ENCODE measurements at regions not wholly inside any gene's neighbourhood (a gene's known extent, or its start where the extent isn't known, plus 50 kb on each side); places are given as distances from the start of the nearest gene placed in this dataset.
A peak's percentile ranks its signal among the peaks of the same experiment; 100 is the strongest.
"Not testable (repeated sequence)": the region's sequence is repeated elsewhere in the genome, so short reads cannot be mapped to it uniquely, and the experiment has no call there.

DNA sequence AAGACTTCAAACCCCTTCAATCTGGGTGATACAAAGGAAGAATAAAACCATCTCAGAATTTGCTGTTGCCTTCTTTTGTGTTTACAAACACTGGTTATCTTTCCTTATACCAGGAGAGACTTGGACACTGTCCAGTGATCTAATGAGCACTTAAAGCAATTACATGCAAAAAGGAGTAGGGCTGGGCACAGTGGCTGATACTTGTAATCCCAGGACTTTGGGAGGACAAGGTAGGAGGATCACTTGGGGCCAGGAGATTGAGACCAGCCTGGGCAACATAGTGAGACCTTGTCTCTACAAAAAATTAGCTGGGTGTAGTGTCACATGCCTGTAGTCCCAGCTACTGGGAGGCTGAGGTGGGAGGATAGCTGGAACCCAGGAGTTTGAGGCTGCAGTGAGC is 95.7 kb upstream of the DRD5 start:
- TF ChIP-seq GATA1 (IDR thresholded peaks at IDR 0.05; ENCODE audit: low read depth, low read length): no peak
- no peak for TF ChIP-seq POLR2A (IDR thresholded peaks at IDR 0.05; ENCODE audit: low read length)
- DNase-seq: no peak

DNA sequence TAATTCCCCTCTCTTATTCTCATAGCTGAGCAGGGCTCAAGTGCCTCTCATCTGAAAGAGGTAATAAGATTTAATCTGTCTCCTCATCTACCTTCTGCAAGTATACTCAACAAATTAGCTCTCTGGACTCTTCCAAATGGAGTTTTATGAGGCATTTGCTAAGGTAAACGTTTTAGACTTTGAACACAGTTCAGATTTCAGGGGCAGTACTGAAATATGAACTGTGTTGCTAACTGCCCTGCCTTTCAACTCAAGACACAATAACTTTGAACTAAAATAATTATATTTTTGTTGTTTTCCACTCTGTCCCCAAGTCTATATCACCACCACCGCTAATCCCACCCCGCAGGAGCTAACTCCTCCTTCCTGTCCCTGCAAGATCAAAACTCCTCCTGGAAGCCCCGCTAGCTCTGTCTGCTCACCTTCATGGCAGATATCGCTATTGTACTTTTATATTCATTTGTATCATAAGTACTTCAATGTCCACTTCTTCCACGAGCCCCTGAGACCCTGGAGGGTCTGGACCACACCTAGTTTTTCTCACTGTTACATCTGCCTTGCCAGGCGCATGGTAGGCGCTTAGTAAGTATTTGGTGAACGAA is 90.7 kb upstream of the DRD5 start:
- not testable (repeated sequence) for DNase-seq

DNA sequence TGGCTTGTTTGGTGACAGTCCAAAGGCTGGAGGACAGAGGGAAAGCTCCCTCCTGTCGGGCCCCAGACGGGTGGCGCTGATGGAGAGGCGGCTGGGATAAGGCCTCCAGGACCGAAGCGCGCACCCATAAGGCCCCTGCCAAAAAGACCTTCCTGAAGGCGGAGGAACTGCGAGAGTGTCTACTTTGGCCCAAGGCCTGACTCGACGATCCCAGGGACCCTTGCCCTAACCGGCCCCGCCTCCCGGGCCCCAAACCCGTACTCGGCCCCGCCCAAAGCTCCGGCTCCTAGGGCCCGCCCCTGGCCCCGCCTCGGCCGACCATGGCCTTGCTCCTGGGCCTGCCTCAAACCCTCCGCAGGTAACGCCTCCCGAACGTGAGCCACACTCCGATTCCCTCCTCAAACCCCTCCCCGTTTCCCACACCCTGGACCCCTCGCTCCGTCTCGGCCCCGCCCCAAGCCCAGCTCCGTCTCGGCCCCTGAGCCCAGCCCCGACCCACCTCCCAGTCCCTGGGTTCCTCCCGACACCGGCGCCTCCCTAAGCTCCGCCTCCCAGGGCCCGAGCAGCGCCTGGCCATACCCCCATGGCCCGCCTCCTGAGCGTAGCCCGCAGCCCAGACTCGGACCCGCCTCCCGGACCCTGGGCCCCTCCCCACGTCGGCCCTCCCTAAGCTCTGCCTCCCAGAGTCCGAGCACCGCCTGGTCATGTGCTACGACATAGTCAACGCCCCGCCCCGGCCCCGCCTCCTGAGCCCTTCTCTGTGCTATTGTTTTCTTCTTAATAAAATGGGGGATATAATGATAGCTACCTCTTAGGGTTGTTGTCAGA is 90.0 kb upstream of the DRD5 start:
- TF ChIP-seq POLR2A (IDR thresholded peaks at IDR 0.05; ENCODE audit: low read length) (no peak), GATA1 (IDR thresholded peaks at IDR 0.05; ENCODE audit: low read depth, low read length) (no peak)
- DNase-seq: peak; percentile 89 to 91

DNA sequence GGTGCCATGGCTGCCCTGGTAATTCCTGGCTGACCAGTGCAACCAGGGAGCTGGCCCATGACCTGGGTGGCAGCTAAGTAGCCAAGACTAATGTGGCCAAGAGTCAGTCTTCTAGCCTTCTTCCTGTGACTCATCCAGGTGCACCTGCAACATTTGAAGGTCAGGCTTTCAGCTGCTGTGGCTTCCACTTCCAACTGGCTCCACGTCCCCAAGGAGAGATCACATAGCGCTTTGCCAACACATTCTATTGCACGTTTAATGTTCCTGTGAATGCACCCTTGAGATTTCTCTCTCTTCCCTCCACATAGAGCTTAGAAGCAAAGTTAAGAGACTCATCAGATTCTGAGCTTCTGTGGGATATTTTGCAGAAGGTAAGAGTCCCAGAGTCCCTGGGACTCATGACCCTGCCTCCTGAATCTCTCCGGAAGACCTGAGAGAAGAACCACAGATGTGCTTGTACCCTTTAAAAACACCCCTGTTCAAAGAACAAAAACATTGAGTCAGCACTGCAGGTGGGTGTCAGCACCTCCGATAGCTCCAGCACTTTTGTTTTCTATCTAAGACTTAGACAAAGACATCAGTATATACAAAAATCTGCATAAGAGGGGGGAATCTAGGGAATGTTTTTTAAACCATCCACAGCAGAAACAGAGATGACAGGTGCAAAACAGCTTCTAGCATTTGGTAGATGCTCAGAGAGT is 88.5 kb upstream of the DRD5 start:
- not testable (repeated sequence) for DNase-seq

DNA sequence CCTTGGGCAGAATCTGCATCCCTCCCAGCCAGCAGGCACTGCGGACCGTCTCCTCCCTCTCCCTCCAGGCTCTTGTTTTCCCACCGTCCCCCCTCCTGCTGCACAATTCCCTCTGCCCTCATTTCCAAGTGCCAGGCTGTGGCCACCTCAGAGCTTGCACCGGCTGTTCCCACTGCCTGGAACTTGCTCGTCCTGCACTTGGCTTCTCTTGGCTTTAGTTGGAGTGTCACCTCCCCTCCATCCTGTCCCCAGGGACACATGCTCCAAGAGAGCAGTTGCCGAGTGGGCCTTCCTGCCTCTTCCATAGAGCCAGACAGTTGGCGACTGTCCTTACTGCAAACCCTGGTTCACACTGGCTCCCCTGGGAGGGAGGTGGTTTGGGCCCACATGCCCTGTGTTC is 87.0 kb upstream of the DRD5 start:
- not testable (repeated sequence) for DNase-seq

DNA sequence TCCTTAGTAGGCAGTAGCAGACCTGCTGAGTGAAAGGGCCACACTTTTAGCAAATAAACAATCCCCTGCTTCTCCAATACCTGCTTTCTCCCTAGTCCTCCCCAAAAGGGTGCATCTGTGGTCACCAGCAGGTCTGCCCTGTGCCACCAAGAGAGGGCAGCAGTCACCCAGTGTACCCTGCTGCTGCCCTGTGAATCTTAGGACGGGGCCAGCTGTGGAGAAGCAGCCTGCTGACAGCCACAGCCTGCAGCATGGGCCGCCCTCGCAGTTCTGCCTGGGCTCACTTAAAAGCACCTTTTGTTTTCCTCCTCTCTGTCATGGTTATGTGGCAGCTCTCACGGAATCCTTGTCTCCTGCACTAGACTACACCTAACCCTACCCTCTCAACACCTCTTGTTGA is 85.4 kb upstream of the DRD5 start:
- peak in 1 of 2 experiments; percentile 11 for DNase-seq

DNA sequence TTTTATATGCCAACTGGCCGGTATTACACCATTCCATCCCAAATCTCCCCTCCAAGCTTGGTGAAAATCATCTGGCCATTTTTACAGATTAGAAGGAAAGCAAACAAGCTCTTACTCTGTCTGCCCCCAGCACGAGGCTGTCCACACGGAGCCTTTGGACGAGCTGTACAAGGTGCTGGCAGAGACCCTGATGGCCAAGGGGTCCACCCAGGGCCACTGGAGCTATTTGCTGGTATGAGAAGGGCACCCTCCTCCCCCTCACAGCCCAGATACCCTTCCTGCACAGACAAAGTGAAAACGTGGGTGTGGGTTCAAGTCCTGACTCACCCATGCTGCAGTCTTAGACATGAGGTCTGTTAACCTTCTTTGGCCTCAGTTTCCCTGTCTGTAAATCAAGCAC is 84.9 kb upstream of the DRD5 start:
- DNase-seq: not testable (repeated sequence)

DNA sequence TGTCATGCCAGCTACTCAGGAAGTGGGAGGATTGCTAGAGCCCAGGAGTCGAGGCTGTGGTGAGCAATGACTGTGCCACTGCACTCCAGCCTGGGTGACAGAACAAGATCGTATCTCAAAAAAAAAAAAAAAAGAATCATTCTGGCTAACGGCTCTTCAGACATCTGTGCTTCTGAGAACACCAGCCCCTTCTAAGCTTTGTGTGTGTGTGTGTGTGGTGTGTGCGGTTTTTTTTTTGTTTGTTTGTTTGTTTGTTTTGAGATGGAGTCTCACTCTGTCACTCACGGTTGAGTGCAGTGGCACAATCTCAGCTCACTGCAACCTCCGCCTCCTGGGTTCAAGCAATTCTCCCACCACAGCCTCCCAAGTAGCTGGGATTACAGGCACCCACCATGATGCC is 79.4 kb upstream of the DRD5 start:
- not testable (repeated sequence) for DNase-seq

DNA sequence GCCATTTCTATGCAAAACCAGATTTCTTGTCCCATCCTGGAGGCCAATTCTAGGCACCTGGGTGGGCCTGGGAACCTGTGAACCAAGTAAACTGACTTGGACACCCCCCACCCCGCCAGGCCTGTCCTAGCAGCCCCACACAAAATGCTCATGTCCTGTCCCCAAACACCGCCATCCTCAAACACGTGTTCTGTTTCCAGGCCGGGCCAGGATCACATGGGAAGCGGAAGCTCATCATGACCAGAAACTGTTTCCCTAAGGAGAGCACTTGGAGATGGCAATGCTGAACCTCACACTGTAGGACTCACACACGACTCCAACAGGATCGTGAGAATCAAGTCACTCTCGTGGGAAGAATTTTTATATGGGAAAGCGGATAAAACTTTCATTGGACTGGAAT is 78.7 kb upstream of the DRD5 start:
- DNase-seq: not testable (repeated sequence)

DNA sequence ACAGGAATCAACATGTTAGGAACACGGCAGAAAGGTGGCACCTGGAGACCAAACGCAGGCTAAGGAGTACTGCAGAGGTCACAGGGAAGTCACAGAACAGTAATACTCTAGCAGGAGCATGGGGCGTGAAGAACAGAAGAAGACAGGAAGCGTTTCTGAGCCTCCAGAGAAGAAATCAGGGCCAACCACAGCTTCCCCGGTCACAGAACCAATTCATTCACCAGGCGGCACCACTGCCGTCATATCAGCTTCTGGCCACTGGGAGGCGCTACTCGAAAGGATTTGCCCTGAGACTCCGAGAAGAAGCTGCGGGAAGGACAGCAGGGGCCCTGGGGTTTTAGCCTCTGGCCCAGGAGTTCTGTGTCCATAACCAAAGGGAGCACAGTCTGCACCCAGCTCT is 78.0 kb upstream of the DRD5 start:
- DNase-seq: peak; percentile 57 to 72
- TF ChIP-seq POLR2A (IDR thresholded peaks at IDR 0.05; ENCODE audit: low read length) (no peak), GATA1 (IDR thresholded peaks at IDR 0.05; ENCODE audit: low read depth, low read length) (no peak)

DNA sequence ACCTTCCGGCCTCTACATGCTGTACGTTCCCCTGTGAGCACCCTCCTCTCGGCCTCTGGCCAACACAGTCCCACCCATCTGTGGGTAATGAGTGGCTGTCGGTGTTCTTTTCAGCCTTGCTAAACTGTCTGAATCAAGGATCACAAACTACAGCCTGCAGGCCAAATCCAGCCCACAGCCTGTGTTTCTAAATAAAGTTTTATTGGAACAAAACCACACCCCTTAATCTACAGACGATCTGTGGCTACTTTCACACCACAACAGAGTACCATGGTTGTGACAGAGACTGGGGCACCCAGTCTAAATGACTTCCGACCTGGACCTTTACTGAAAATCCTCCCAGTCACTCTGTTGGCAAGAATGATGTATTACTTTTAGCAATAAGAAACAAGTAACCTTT is 77.3 kb upstream of the DRD5 start:
- not testable (repeated sequence) for DNase-seq

DNA sequence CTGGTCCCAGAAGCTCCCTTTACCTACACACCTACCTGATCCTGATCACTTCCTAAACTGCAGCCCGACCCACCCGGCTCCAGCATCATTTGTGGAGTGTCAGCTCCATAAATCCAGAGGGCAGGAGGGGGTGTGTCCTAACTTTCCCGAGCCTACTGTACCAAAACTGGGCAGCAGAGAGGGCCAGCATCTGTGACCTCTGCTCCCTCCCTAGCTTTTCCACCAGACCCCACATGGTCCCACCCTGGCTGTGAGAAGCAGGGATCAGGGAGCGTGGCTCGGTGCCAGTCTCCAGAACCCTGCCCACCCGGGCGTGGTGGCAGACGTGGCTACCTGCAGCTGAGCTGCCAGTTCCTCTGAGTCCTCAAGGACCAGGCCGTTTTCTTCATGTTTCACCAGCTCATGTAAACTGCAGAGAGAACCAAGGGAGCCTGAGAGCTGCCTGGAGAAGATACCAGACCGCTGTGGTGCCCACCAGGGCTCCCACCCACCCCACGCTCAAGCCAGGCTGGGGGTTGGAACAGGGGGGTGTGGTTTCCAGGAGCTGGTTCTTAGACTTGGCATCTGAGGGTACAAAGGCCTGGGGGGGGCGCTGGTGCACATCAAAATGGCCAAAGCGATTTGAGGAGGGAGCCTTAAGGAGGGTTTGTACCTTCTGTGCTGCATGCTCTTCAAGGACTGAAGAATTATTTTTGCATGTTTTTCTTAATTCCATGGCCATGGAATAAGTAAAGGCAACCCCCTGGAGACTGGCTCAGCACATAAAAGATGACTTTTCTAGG is 76.7 kb upstream of the DRD5 start:
- DNase-seq: peak in 1 of 2 experiments; percentile 3
- TF ChIP-seq GATA1 (IDR thresholded peaks at IDR 0.05; ENCODE audit: low read depth, low read length) (no peak), POLR2A (IDR thresholded peaks at IDR 0.05; ENCODE audit: low read length) (no peak)

DNA sequence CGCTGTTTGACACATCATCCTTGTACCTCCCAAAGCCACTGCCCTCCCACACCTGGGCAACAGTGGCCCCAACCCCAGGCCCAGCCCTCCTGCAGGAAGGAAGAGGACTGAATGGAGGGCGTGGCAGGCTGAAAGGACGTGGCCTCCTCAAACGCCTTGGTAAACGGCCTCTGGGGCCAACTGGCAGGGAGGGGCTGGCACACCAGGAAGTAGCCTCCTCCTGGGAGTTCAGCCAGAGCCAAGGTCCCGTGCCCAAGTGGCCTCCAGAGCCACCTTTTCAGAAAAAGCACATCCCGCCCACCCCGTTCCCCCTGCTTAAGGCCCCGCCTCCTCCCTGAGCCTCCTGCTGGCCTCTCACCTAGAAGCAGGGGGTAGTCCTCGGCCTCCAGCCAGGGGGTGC is 74.2 kb upstream of the DRD5 start:
- DNase-seq: not testable (repeated sequence)

DNA sequence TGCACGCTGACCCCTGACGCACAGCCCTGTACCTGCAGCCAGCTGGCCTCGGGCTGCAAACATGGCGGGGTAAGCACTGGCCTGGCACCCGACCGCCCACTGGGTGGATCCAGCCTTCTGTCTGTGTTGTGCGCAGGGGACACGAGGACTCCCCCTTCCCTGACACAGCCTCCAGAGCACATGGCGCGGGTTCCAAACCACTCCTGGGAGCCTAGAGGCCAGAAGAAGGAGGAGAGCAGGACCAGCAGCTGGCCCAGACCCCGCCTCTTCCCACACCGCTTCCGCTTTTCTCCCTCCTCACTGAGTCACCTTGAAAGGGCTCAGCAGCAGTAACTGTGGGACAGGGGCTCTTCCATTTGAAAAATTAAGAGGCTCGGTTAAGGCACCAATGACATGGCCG is 73.5 kb upstream of the DRD5 start:
- DNase-seq: not testable (repeated sequence)

DNA sequence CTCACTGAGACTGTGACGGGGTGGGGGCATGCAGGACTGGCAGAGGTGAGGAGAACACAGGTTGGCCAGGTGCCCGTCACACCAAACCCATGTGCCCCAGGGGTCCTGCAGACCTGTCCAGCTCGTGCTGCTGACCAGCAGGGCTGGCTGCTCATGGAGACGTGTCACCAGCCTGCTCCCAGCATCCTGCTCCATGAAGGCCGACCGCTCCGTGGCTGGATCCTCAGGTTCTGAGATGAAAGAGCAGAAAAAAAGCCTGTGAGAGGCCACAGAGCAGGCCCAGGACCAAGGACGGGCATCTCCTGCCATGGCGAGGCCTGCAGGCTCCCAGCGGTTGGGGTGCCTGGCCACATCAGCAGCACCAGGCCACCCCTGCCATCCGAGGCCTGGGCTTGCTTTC is 71.7 kb upstream of the DRD5 start:
- no peak for DNase-seq
- no peak for TF ChIP-seq GATA1 (IDR thresholded peaks at IDR 0.05; ENCODE audit: low read depth, low read length)
- no peak for TF ChIP-seq POLR2A (IDR thresholded peaks at IDR 0.05; ENCODE audit: low read length)

DNA sequence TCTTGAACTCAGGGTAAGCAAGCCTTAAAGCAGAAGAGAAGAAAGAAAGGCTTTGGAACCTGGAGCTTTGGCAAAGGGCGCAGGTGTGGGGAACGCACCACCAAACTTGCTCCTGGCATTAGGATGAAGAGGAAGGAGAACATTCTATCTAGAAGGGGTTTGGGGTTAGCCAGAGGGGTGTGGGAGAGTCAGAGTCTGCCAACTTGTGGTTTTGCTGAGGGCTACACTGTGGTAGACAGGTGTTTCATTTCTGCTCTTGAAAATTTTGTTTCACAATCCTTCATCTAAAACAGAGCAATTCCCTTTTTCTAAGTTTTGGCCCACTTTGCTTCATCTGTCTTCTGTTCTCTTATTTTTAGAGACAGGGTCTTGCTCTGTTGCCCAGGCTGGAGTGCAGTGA is 66.2 kb upstream of the DRD5 start:
- not testable (repeated sequence) for DNase-seq

Measured in erythroblast (primary cell).